ENCODE measurements at regions not wholly inside any gene's neighbourhood (a gene's known extent, or its start where the extent isn't known, plus 50 kb on each side); places are given as distances from the start of the nearest gene placed in this dataset.

DNA sequence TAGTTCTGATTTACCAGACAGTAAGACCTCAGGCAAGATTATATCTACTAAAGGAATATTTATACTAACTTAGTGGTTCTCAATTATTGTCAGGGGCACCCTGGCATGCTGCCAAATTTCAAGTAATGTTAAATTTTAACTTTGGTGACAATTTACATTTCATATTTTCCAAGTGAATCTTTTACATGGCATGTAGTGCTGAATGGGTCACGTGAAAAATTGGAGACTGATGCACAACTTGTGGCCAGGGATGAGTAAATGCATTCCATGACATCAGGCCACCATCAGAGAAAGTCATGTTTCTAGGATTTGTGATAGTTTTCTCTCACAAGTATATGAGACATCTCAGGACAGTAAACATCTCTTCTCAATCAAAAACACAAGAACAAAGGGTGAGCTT lies 202.6 kb upstream of the SOX21 start:
- H3K36me3 ChIP-seq: no peaks in the 10 kb centered on the region
- no peaks in the 10 kb centered on the region for H3K9me3 ChIP-seq
- H3K27me3 ChIP-seq (replicated peaks in 1 of 7): peaks cover 0 to 9% (median 0%) of the 10 kb centered on the region in 7 donors
- WGBS, 5 donors: 50 to 79% (median 68%) methylated on average over 1 of the region's 1 CpG
- no peak for DNase-seq
- TF ChIP-seq, protein P1, sequence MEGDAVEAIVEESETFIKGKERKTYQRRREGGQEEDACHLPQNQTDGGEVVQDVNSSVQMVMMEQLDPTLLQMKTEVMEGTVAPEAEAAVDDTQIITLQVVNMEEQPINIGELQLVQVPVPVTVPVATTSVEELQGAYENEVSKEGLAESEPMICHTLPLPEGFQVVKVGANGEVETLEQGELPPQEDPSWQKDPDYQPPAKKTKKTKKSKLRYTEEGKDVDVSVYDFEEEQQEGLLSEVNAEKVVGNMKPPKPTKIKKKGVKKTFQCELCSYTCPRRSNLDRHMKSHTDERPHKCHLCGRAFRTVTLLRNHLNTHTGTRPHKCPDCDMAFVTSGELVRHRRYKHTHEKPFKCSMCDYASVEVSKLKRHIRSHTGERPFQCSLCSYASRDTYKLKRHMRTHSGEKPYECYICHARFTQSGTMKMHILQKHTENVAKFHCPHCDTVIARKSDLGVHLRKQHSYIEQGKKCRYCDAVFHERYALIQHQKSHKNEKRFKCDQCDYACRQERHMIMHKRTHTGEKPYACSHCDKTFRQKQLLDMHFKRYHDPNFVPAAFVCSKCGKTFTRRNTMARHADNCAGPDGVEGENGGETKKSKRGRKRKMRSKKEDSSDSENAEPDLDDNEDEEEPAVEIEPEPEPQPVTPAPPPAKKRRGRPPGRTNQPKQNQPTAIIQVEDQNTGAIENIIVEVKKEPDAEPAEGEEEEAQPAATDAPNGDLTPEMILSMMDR (IDR thresholded peaks at IDR 0.05 in 8 of 11, conservative IDR thresholded peaks at IDR 0.05 in 3 of 11): no peak
- no peak for TF ChIP-seq POLR2AphosphoS5 (IDR thresholded peaks at IDR 0.05)
- no peak for TF ChIP-seq POLR2A (IDR thresholded peaks at IDR 0.05)
- H3K4me1 ChIP-seq: no peaks in the 10 kb centered on the region
- H3K27ac ChIP-seq: no peak overlapping the region
- H3K4me3 ChIP-seq: no peak overlapping the region
- intact Hi-C loops (cut with DNase I; ENCODE audit: low total_unique reads): no loop called here

DNA sequence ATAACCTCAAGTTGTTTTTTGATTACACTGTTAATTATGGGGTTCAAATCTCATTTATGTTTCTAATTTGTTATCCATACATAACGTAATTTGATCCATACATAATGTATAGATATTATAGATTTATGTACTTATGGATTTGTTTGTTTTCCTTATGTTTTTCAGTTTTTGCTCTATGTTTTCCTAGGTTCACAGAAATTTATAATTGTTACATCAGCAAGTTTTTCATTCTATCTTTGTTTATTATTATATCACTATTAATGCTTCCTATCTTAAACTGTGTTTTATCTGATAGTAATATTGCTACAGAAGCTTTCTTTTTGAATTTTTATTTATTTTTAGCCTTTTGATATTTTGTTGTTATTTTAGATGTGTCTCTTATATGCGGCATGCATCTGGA lies 194.3 kb upstream of the SOX21 start:
- TF ChIP-seq POLR2A (IDR thresholded peaks at IDR 0.05) (no peak), POLR2AphosphoS5 (IDR thresholded peaks at IDR 0.05) (no peak)
- TF ChIP-seq, protein P1 (IDR thresholded peaks at IDR 0.05 in 8 of 11, conservative IDR thresholded peaks at IDR 0.05 in 3 of 11): no peak
- no peaks in the 10 kb centered on the region for H3K36me3 ChIP-seq

DNA sequence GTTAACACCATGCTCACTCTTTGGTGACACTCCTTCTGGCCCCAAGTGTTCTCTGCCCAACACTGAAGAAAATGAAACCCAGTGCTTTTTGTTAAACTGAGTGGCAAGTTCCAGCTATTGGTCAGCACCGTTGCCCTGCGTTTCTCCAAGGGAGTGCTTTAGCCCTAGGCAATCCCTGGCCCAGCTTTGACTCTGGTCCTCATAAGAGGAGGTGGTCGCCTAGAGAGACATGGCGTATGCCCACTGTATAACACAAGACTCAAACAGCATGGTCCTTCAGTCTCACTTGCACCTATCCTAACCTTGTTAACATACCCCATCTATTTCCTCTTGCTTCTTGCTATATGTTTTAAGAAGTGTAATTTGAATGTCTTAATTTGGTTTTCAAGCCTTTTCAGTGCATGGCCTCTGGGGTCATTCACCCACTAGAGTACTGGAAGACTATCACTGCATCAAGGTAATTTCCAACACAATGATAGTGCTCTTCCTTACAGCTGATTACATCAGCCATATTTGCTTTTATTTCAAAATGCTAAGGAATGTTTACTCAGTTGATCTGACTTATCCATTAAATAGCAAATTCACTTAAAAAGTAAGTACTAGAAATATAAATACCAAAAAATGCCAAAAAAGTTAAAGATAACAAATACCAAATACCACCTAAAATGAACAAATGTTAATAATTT lies 190.5 kb upstream of the SOX21 start:
- no peaks in the 10 kb centered on the region for H3K4me1 ChIP-seq
- H3K27me3 ChIP-seq (replicated peaks in 1 of 7): no peaks in the 10 kb centered on the region
- no peak for DNase-seq
- H3K27ac ChIP-seq: no peak overlapping the region
- 87 to 99% (median 93%) methylated on average over 4 of the region's 4 CpGs for WGBS, 5 donors
- H3K9me3 ChIP-seq: no peaks in the 10 kb centered on the region
- intact Hi-C loops (cut with DNase I; ENCODE audit: low total_unique reads): no loop called here
- H3K36me3 ChIP-seq: no peaks in the 10 kb centered on the region
- no peak overlapping the region for H3K4me3 ChIP-seq
- TF ChIP-seq POLR2AphosphoS5 (IDR thresholded peaks at IDR 0.05) (no peak), POLR2A (IDR thresholded peaks at IDR 0.05) (no peak)
- TF ChIP-seq, protein P1 (IDR thresholded peaks at IDR 0.05 in 8 of 11, conservative IDR thresholded peaks at IDR 0.05 in 3 of 11): no peak

More for the DNA sequence above, 194.3 kb upstream of the SOX21 start:
- Histone ChIP-seq H3K27ac (no peak overlapping the region), H3K4me3 (no peak overlapping the region), H3K9me3 (no peaks in the 10 kb centered on the region), H3K27me3 (replicated peaks in 1 of 7) (peaks cover 0 to 7% (median 0%) of the 10 kb centered on the region in 7 donors), H3K4me1 (no peaks in the 10 kb centered on the region)
- 77 to 88% (median 83%) methylated on average over 2 of the region's 2 CpGs for WGBS, 5 donors
- DNase-seq: no peak
- intact Hi-C loops (cut with DNase I; ENCODE audit: low total_unique reads): no loop called here

DNA sequence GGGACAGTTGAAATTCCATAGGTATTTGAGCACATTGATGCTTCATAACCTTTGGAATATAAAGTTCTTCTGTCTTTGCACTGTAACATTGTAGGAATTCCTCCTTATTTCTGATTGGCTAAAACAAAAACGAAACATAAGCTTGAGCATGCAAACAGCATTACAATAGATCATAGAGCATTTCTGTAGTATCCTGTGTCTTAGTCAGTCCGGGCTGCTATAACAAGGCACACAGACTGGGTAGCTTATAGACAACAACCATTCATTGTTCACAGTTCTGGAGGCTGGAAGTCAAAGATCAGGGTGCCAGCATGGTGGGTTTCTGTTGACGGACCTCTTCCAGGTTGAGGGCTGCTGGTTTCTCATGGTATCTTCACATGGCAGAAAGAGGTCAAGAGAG lies 188.7 kb upstream of the SOX21 start:
- no peaks in the 10 kb centered on the region for H3K36me3 ChIP-seq
- no peaks in the 10 kb centered on the region for H3K9me3 ChIP-seq
- no peaks in the 10 kb centered on the region for H3K4me1 ChIP-seq
- no peak overlapping the region for H3K4me3 ChIP-seq
- DNase-seq: no peak
- WGBS, 5 donors: 82 to 93% (median 85%) methylated on average over 3 of the region's 3 CpGs
- no peaks in the 10 kb centered on the region for H3K27me3 ChIP-seq (replicated peaks in 1 of 7)
- intact Hi-C loops (cut with DNase I; ENCODE audit: low total_unique reads): no loop called here
- TF ChIP-seq POLR2A (IDR thresholded peaks at IDR 0.05) (no peak), POLR2AphosphoS5 (IDR thresholded peaks at IDR 0.05) (no peak)
- TF ChIP-seq, protein P1 (IDR thresholded peaks at IDR 0.05 in 8 of 11, conservative IDR thresholded peaks at IDR 0.05 in 3 of 11): no peak
- H3K27ac ChIP-seq: no peak overlapping the region

Measured in spleen (tissue), 11 donors.